ENCODE measurements at regions not wholly inside any gene's neighbourhood (a gene's known extent, or its start where the extent isn't known, plus 50 kb on each side); places are given as distances from the start of the nearest gene placed in this dataset.

DNA sequence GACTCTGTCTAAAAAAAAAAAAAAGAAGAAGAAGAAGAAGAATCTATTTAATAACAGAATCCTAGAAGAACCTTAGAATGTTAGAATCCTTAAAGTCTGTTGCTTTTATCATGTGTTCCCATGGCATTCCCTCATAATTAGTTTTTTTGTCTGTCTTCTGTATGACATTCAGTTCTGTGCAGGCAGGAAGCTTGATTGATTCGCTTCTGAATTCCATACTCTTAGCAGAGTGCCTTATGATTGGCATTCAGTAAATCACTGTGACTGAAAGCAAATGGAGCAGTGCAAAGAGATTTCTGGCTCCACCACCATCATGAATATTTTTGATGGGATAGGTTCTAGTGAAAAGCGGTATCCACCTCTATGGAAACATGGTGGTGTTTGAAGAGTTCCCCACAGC, 1065.9 kb upstream of the RBFOX1 start:
- TF ChIP-seq, protein P1, sequence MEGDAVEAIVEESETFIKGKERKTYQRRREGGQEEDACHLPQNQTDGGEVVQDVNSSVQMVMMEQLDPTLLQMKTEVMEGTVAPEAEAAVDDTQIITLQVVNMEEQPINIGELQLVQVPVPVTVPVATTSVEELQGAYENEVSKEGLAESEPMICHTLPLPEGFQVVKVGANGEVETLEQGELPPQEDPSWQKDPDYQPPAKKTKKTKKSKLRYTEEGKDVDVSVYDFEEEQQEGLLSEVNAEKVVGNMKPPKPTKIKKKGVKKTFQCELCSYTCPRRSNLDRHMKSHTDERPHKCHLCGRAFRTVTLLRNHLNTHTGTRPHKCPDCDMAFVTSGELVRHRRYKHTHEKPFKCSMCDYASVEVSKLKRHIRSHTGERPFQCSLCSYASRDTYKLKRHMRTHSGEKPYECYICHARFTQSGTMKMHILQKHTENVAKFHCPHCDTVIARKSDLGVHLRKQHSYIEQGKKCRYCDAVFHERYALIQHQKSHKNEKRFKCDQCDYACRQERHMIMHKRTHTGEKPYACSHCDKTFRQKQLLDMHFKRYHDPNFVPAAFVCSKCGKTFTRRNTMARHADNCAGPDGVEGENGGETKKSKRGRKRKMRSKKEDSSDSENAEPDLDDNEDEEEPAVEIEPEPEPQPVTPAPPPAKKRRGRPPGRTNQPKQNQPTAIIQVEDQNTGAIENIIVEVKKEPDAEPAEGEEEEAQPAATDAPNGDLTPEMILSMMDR (IDR thresholded peaks at IDR 0.05) = no peak
- TF ChIP-seq POLR2A (IDR thresholded peaks at IDR 0.05) = no peak
